HepG2 (cell line): ENCODE measurements at regions not wholly inside any gene's neighbourhood (a gene's known extent, or its start where the extent isn't known, plus 50 kb on each side); places are given as distances from the start of the nearest gene placed in this dataset.

Source experiments
- ATAC-seq: fragments of 200-7000 bp; cut with Tn5 transposase; 3 replicates; pipeline ENCODE4 v1.9.1; 2020; ENCODE audit warnings: mild to moderate bottlenecking, moderate library complexity
- BruUV-seq: library from RNA; stranded (reverse); fragments of 400-500 nt; replicated peaks from 2 replicates; lab custom pipeline; 2021; lab: Mats Ljungman, UMichigan
- CTCF ChIA-PET: fragments of 300-600 bp; formaldehyde crosslinking; extraction: SDS; loops from one replicate; lab custom pipeline; 2021; ENCODE audit warnings: low total read pairs, inconsistent platforms, low intra/inter-chr PET ratio; lab: Yijun Ruan, JAX
- POLR2A ChIA-PET: fragments of 350-600 bp; sonication (Branson Sonifier 250); formaldehyde crosslinking; loops from one replicate; lab custom pipeline; 2020; ENCODE audit warnings: antibody characterized with exemption, inconsistent platforms; lab: Yijun Ruan, JAX
- DNase-seq: peaks from one replicate; pipeline ENCODE4 v3.0.0-alpha.2; 2015; ENCODE audit warnings: low spot score
- FAIRE-seq: peaks from 3 replicates; lab custom pipeline; 2011; peaks lifted over from hg19 to GRCh38; lab: Jason Lieb, UNC
- H2AFZ ChIP-seq: one replicate; pipeline ENCODE4 v1.6.1; 2011; ENCODE audit warnings: low read length, inconsistent platforms
- H3K27ac ChIP-seq: fragments of 300-600 bp; 3 replicates; pipeline ENCODE4 v1.8.0; 2011; ENCODE audit warnings: mixed run types, mild to moderate bottlenecking, mixed read lengths, low read length, inconsistent platforms; ENCODE audit not compliant: insufficient read depth; ENCODE audit errors: extremely low read length
- H3K27me3 ChIP-seq, 2 experiments: fragments of 200-600 bp in 1 of 2; 2 replicates in 1 of 2; 3 replicates in 1 of 2; pipeline versions ENCODE4 v1.6.0 to v1.8.0; 2011; ENCODE audit warnings: low read length in 2 of 2, mild to moderate bottlenecking in 2 of 2, moderate library complexity in 2 of 2, inconsistent platforms in 1 of 2; ENCODE audit not compliant: insufficient read depth in 2 of 2, control insufficient read depth in 1 of 2
- H3K36me3 ChIP-seq, 2 experiments: fragments of 200-600 bp in 1 of 2; replicated peaks in 1 of 2; 2 replicates in 1 of 2; 3 replicates in 1 of 2; pipeline versions ENCODE4 v1.5.1 to v1.8.0; 2011; ENCODE audit warnings: low read length in 2 of 2, inconsistent platforms in 1 of 2; ENCODE audit not compliant: insufficient read depth in 2 of 2, control insufficient read depth in 1 of 2
- H3K4me1 ChIP-seq: 2 replicates; pipeline ENCODE4 v1.5.1; 2012; ENCODE audit warnings: low read length, inconsistent platforms; ENCODE audit not compliant: insufficient read depth
- H3K4me2 ChIP-seq: 2 replicates; pipeline ENCODE4 v1.6.0; 2011; ENCODE audit warnings: low read depth, low read length, inconsistent platforms
- H3K4me3 ChIP-seq, 3 experiments: fragments of 200-600 bp in 1 of 3; sonication (generic), shearing (Covaris generic) in 1 of 3; replicated peaks in 1 of 3; 2 replicates each; pipeline ENCODE4 v1.5.1; 2011 to 2016; ENCODE audit warnings: low read length in 3 of 3, inconsistent platforms in 2 of 3, low read depth in 2 of 3, mild to moderate bottlenecking in 2 of 3, control low read depth in 1 of 3, mixed read lengths in 1 of 3; ENCODE audit not compliant: insufficient read depth in 1 of 3
- H3K79me2 ChIP-seq: one replicate; pipeline ENCODE4 v1.6.1; 2011; ENCODE audit warnings: low read length, inconsistent platforms; ENCODE audit not compliant: insufficient read depth
- H3K9ac ChIP-seq: 2 replicates; pipeline ENCODE4 v1.6.0; 2011; ENCODE audit warnings: mild to moderate bottlenecking, low read depth, low read length, inconsistent platforms; ENCODE audit not compliant: insufficient read depth
- H3K9me3 ChIP-seq: 2 replicates; pipeline ENCODE4 v1.5.1; 2012; ENCODE audit warnings: mild to moderate bottlenecking, low read length
- H4K20me1 ChIP-seq: 2 replicates; pipeline ENCODE4 v1.6.0; 2011; ENCODE audit warnings: inconsistent platforms, mild to moderate bottlenecking, low read length, moderate library complexity; ENCODE audit not compliant: insufficient read depth
- ARID5B ChIP-seq: IDR thresholded peaks from 2 replicates; pipeline ENCODE4 v1.4.0; 2020; ENCODE audit warnings: mild to moderate bottlenecking, missing genetic modification reagents
- ASH2L ChIP-seq: fragments of 300-600, 200-600 bp; sonication (generic); IDR thresholded peaks from 2 replicates; pipeline ENCODE4 v1.7.0; 2017; ENCODE audit warnings: low read depth, mild to moderate bottlenecking, moderate library complexity, mixed read lengths, low read length; ENCODE audit not compliant: insufficient read length
- ATF7 ChIP-seq, 2 experiments: fragments of 450-650 bp in 1 of 2; sonication (generic) in 1 of 2; formaldehyde crosslinking in 1 of 2; IDR thresholded peaks; 2 replicates each; pipeline versions ENCODE4 v1.4.0 to v1.6.1; 2016 to 2020; ENCODE audit warnings: antibody characterized with exemption in 1 of 2, mild to moderate bottlenecking in 1 of 2, missing genetic modification reagents in 1 of 2
- BRCA1 ChIP-seq: sonication (generic); formaldehyde crosslinking; IDR thresholded peaks from 2 replicates; pipeline ENCODE4 v1.4.0; 2020; ENCODE audit warnings: missing genetic modification reagents
- CBX5 ChIP-seq: sonication (generic); formaldehyde crosslinking; IDR thresholded peaks from 2 replicates; pipeline ENCODE4 v1.4.0; 2020; ENCODE audit warnings: missing genetic modification reagents, borderline replicate concordance
- CENPX ChIP-seq: sonication (generic); formaldehyde crosslinking; IDR thresholded peaks from 2 replicates; pipeline ENCODE4 v1.9.0; 2021; ENCODE audit warnings: mild to moderate bottlenecking, missing genetic modification reagents, moderate library complexity
- HHEX ChIP-seq: IDR thresholded peaks from 2 replicates; pipeline ENCODE4 v1.6.1; 2016; ENCODE audit warnings: control low read depth
- HMG20A ChIP-seq: IDR thresholded peaks from 2 replicates; pipeline ENCODE4 v1.6.1; 2016; ENCODE audit warnings: borderline replicate concordance
- KDM4B ChIP-seq: sonication (generic); formaldehyde crosslinking; IDR thresholded peaks from 2 replicates; pipeline ENCODE4 v1.4.0; 2020; ENCODE audit warnings: missing genetic modification reagents
- MAFG ChIP-seq: sonication (generic); formaldehyde crosslinking; IDR thresholded peaks from 2 replicates; pipeline ENCODE4 v1.5.1; 2020; ENCODE audit warnings: mild to moderate bottlenecking, missing genetic modification reagents
- MTF1 ChIP-seq: sonication (generic); formaldehyde crosslinking; IDR thresholded peaks from 2 replicates; pipeline ENCODE4 v1.5.0; 2020; ENCODE audit warnings: missing genetic modification reagents
- MYPOP ChIP-seq: sonication (generic); formaldehyde crosslinking; IDR thresholded peaks from 2 replicates; pipeline ENCODE4 v1.8.1; 2023; ENCODE audit warnings: mild to moderate bottlenecking, moderate library complexity, missing genetic modification reagents
- NPAS2 ChIP-seq: sonication (generic); formaldehyde crosslinking; IDR thresholded peaks from 2 replicates; pipeline ENCODE4 v1.8.0; 2022; ENCODE audit warnings: mild to moderate bottlenecking, missing genetic modification reagents, borderline replicate concordance
- RNF219 ChIP-seq: sonication (generic); formaldehyde crosslinking; IDR thresholded peaks from 2 replicates; pipeline ENCODE4 v1.5.0; 2020; ENCODE audit warnings: mild to moderate bottlenecking, missing genetic modification reagents
- TGIF2 ChIP-seq: IDR thresholded peaks from 2 replicates; pipeline ENCODE4 v1.6.1; 2016; ENCODE audit warnings: control low read depth, missing compliant biosample characterization
- ZFP36 ChIP-seq: fragments of 150-350 bp; IDR thresholded peaks from 2 replicates; pipeline ENCODE4 v1.6.1; 2018; ENCODE audit warnings: borderline replicate concordance, low read length, low read depth; ENCODE audit not compliant: partially characterized antibody
- ZFP62 ChIP-seq: sonication (generic); formaldehyde crosslinking; IDR thresholded peaks from 2 replicates; pipeline ENCODE4 v1.4.0; 2020; ENCODE audit warnings: missing genetic modification reagents
- ZNF841 ChIP-seq: sonication (generic); formaldehyde crosslinking; IDR thresholded peaks from 2 replicates; pipeline ENCODE4 v1.8.1; 2023; ENCODE audit warnings: missing genetic modification reagents, borderline replicate concordance
- ZNF850 ChIP-seq: sonication (generic); formaldehyde crosslinking; conservative IDR thresholded peaks from 2 replicates; pipeline ENCODE4 v1.9.0; 2021; ENCODE audit warnings: mild to moderate bottlenecking, missing genetic modification reagents
- ZNF878 ChIP-seq: sonication (generic); formaldehyde crosslinking; IDR thresholded peaks from 2 replicates; pipeline ENCODE4 v1.8.1; 2023; ENCODE audit warnings: mild to moderate bottlenecking, missing genetic modification reagents, moderate library complexity
- WGBS: methylation state at CpG from one replicate; pipeline ENCODE4 v1.1.6; 2017; ENCODE audit warnings: low lambda C conversion rate; 5-methylcytosine and 5-hydroxymethylcytosine counted together
- in situ Hi-C: cut with HindIII; loops from 2 replicates; pipeline ENCODE4 v1.10.0; 2017; ENCODE audit warnings: low pct_unique_long_range_greater_than_20kb; ENCODE audit not compliant: extremely low pct_ligation_motif_present
- intact Hi-C: fragments of 100-400 bp; cut with micrococcal nuclease; formaldehyde crosslinking; loops from one replicate; pipeline ENCODE4 v1.10.0; 2022; ENCODE audit not compliant: unreplicated experiment

- no peak overlapping the region for H2AFZ ChIP-seq
- no peaks in the 10 kb centered on the region for H3K79me2 ChIP-seq
- H3K27ac ChIP-seq: no peak overlapping the region
- 29% methylated on average over 4 of the region's 4 CpGs for WGBS
- no peak overlapping the region for H3K4me3 ChIP-seq
- BruUV-seq: no TSS peak
- CTCF ChIA-PET: no interaction called here
- H3K4me2 ChIP-seq: no peak overlapping the region
- H3K9ac ChIP-seq: no peak overlapping the region
- in situ Hi-C loops (no loop called here), intact Hi-C loops (no loop called here)
- H3K36me3 ChIP-seq: no peaks in the 10 kb centered on the region
- H3K9me3 ChIP-seq: peaks cover 78% of the 10 kb centered on the region
- POLR2A ChIA-PET: no interaction called here
- no peak for DNase-seq
- TF ChIP-seq ARID5B (CRISPR knock-in tag): no peak
- TF ChIP-seq ZNF850 (CRISPR knock-in tag): no peak
- no peak for TF ChIP-seq MTF1
- no peak for TF ChIP-seq ATF7 (IDR thresholded peaks at IDR 0.05)
- TF ChIP-seq ATF7 (CRISPR knock-in tag; IDR thresholded peaks at IDR 0.05): no peak
- no peak for TF ChIP-seq ZFP62
- no peak for TF ChIP-seq BRCA1 (CRISPR knock-in tag)
- no peak for TF ChIP-seq ZFP36
- no peak for TF ChIP-seq KDM4B (CRISPR knock-in tag)
- TF ChIP-seq HMG20A (CRISPR knock-in tag): no peak
- TF ChIP-seq CENPX (CRISPR knock-in tag): no peak
- TF ChIP-seq MYPOP (CRISPR knock-in tag): no peak
- no peak for TF ChIP-seq MAFG (CRISPR knock-in tag)
- TF ChIP-seq ASH2L: no peak
- TF ChIP-seq NPAS2 (CRISPR knock-in tag): no peak
- no peak for TF ChIP-seq TGIF2
- no peak for TF ChIP-seq RNF219 (CRISPR knock-in tag)
- no peak for TF ChIP-seq HHEX (CRISPR knock-in tag)
- no peak for TF ChIP-seq ZNF841 (CRISPR knock-in tag)
- TF ChIP-seq ZNF878 (CRISPR knock-in tag): no peak
- TF ChIP-seq CBX5 (CRISPR knock-in tag): no peak
- no peaks in the 10 kb centered on the region for H3K4me1 ChIP-seq
- ATAC-seq: no peak
- H3K27me3 ChIP-seq: no peaks in the 10 kb centered on the region
- FAIRE-seq: no peak
- no peaks in the 10 kb centered on the region for H4K20me1 ChIP-seq
Observed at GRCh38 chr20:60467771-60468170, 509.5 kb downstream of the CDH26 start.
